Vagina (tissue), 2 donors: ENCODE measurements at regions not wholly inside any gene's neighbourhood (a gene's known extent, or its start where the extent isn't known, plus 50 kb on each side); places are given as distances from the start of the nearest gene placed in this dataset.

Experiments used
- CTCF ChIP-seq, 3 experiments: fragments of 450-650 bp in 2 of 3; fragments of 200-600 bp in 1 of 3; sonication (generic) in 1 of 3; IDR thresholded peaks; one replicate each; pipeline ENCODE4 v1.5.1; 2017 to 2019; ENCODE audit warnings: antibody characterized with exemption in 3 of 3, mild to moderate bottlenecking in 2 of 3, moderate library complexity in 2 of 3
- POLR2AphosphoS5 ChIP-seq, 2 donors: sonication (generic); formaldehyde crosslinking; IDR thresholded peaks; one replicate each; pipeline ENCODE4 v1.9.0; 2017; ENCODE audit warnings: antibody characterized with exemption in 2 of 2, mild to moderate bottlenecking in 2 of 2, low read depth in 1 of 2; ENCODE audit not compliant: insufficient read depth in 1 of 2

GRCh38 chr5:34586117-34586885 is 69.8 kb upstream of the RAI14 start:
- TF ChIP-seq CTCF (IDR thresholded peaks at IDR 0.05) (no peak), POLR2AphosphoS5 (IDR thresholded peaks at IDR 0.05; ENCODE audit: insufficient read depth in 1 of 2, low read depth in 1 of 2) (no peak)
